K562 (cell line): ENCODE measurements at regions not wholly inside any gene's neighbourhood (a gene's known extent, or its start where the extent isn't known, plus 50 kb on each side); places are given as distances from the start of the nearest gene placed in this dataset.
"Not testable (repeated sequence)": the region's sequence is repeated elsewhere in the genome, so short reads cannot be mapped to it uniquely, and the experiment has no call there.

Experiments
- ATAC-seq: fragments of 200-7000 bp; cut with Tn5 transposase; 3 replicates; pipeline ENCODE4 v1.9.1; 2020; ENCODE audit warnings: moderate library complexity
- BruUV-seq: library from RNA; stranded (reverse); fragments of 400-500 nt; replicated peaks from 2 replicates; lab custom pipeline; 2021; lab: Mats Ljungman, UMichigan
- CTCF ChIA-PET: fragments of 300-600 bp; formaldehyde crosslinking; extraction: SDS; loops from one replicate; lab custom pipeline; 2021; ENCODE audit warnings: low intra/inter-chr PET ratio; lab: Yijun Ruan, JAX
- POLR2A ChIA-PET: fragments of 300-600, 350-650 bp; sonication (Branson Sonifier 250); formaldehyde crosslinking; extraction: SDS; loops from one replicate; lab custom pipeline; 2021; ENCODE audit warnings: antibody characterized with exemption, inconsistent platforms; lab: Yijun Ruan, JAX
- DNase-seq, 4 experiments: peaks; one replicate each; pipeline versions ENCODE4 v3.0.0 to v3.0.0-alpha.2; 2011 to 2018; ENCODE audit warnings: low spot score in 3 of 4, mixed read lengths in 3 of 4; ENCODE audit errors: extremely low read depth in 1 of 4
- FAIRE-seq: peaks from 2 replicates; lab custom pipeline; 2011; peaks lifted over from hg19 to GRCh38; lab: Jason Lieb, UNC
- H2AFZ ChIP-seq: 2 replicates; pipeline ENCODE4 v1.6.0; 2011; ENCODE audit warnings: low read depth, low read length, control low read depth, inconsistent platforms
- H3K27ac ChIP-seq: fragments of 200-600 bp; 3 replicates; pipeline ENCODE4 v1.8.0; 2011; ENCODE audit warnings: low read depth, mild to moderate bottlenecking, control low read depth, inconsistent platforms, low read length, moderate library complexity, mixed read lengths; ENCODE audit errors: extremely low read depth
- H3K27me3 ChIP-seq, 2 experiments: fragments of 300-600 bp in 1 of 2; 2 replicates in 1 of 2; 3 replicates in 1 of 2; pipeline versions ENCODE4 v1.6.0 to v1.8.0; 2011; ENCODE audit warnings: inconsistent platforms in 2 of 2, low read length in 2 of 2, mild to moderate bottlenecking in 1 of 2, mixed read lengths in 1 of 2, moderate library complexity in 1 of 2; ENCODE audit not compliant: control insufficient read depth in 2 of 2, insufficient read depth in 2 of 2
- H3K36me3 ChIP-seq: fragments of 300-600 bp; 3 replicates; pipeline ENCODE4 v1.8.0; 2011; ENCODE audit warnings: mild to moderate bottlenecking, low read length, inconsistent platforms; ENCODE audit not compliant: control insufficient read depth, insufficient read depth
- H3K4me1 ChIP-seq, 2 experiments: fragments of 200-600 bp in 1 of 2; replicated peaks in 1 of 2; 2 replicates in 1 of 2; 3 replicates in 1 of 2; pipeline versions ENCODE4 v1.5.1 to v1.8.0; 2011; ENCODE audit warnings: inconsistent platforms in 2 of 2, low read length in 2 of 2, mild to moderate bottlenecking in 1 of 2, mixed read lengths in 1 of 2, moderate library complexity in 1 of 2; ENCODE audit not compliant: control insufficient read depth in 2 of 2, insufficient read depth in 2 of 2
- H3K4me2 ChIP-seq: 2 replicates; pipeline ENCODE4 v1.6.1; 2011; ENCODE audit warnings: low read length, control low read depth, inconsistent platforms, mixed read lengths; ENCODE audit not compliant: insufficient read depth
- H3K4me3 ChIP-seq: fragments of 200-600 bp; sonication (generic), shearing (Covaris generic); 2 replicates; pipeline ENCODE4 v1.5.1; 2016; ENCODE audit warnings: control low read depth, inconsistent platforms
- H3K79me2 ChIP-seq: fragments of 200-600 bp; 3 replicates; pipeline ENCODE4 v1.8.0; 2011; ENCODE audit warnings: low read length, inconsistent platforms; ENCODE audit not compliant: control insufficient read depth, insufficient read depth
- H3K9ac ChIP-seq, 2 experiments: 2 replicates each; pipeline versions ENCODE4 v1.6.0 to v1.6.1; 2011; ENCODE audit warnings: low read depth in 2 of 2, low read length in 2 of 2, control low read depth in 1 of 2, inconsistent platforms in 1 of 2, mild to moderate bottlenecking in 1 of 2, mixed read lengths in 1 of 2; ENCODE audit not compliant: insufficient read depth in 1 of 2
- H3K9me1 ChIP-seq: one replicate; pipeline ENCODE4 v1.6.0; 2011; ENCODE audit warnings: inconsistent platforms, mild to moderate bottlenecking, low read length, moderate library complexity; ENCODE audit not compliant: control insufficient read depth, insufficient read depth
- H3K9me3 ChIP-seq: replicated peaks from 2 replicates; pipeline ENCODE4 v1.5.1; 2011; ENCODE audit warnings: low read depth, low read length, inconsistent platforms; ENCODE audit not compliant: control insufficient read depth, insufficient read depth
- H4K20me1 ChIP-seq: replicated peaks from 2 replicates; pipeline ENCODE4 v1.6.1; 2011; ENCODE audit warnings: low read length, inconsistent platforms, mixed read lengths; ENCODE audit not compliant: control insufficient read depth, insufficient read depth
- POLR2A ChIP-seq: fragments of 450-650 bp; conservative IDR thresholded peaks from 2 replicates; pipeline ENCODE4 v1.6.1; 2016
- POLR2AphosphoS2 ChIP-seq: IDR thresholded peaks from 2 replicates; pipeline ENCODE4 v1.6.1; 2012; ENCODE audit warnings: low read length, improper control_type of control experiment
- POLR2B ChIP-seq: fragments of 450-650 bp; IDR thresholded peaks from 2 replicates; pipeline ENCODE4 v1.6.1; 2018; ENCODE audit warnings: low read depth; ENCODE audit not compliant: partially characterized antibody
- RBFOX2 ChIP-seq: fragments of 200-400 bp; formaldehyde crosslinking; IDR thresholded peaks from 2 replicates; pipeline ENCODE4 v1.6.1; 2017; ENCODE audit warnings: low read depth, mild to moderate bottlenecking, low read length, moderate library complexity
- SUPT5H ChIP-seq: fragments of 450-650 bp; IDR thresholded peaks from 2 replicates; pipeline ENCODE4 v1.6.1; 2016
- WGBS: fragments of 100-300 bp; shearing (Covaris generic); methylation state at CpG from one replicate; pipeline ENCODE4 v1.1.6; 2016; ENCODE audit warnings: low coverage, mixed read lengths; ENCODE audit not compliant: insufficient coverage; ENCODE audit errors: missing lambda C conversion rate; 5-methylcytosine and 5-hydroxymethylcytosine counted together
- in situ Hi-C: fragments of 300-500 bp; cut with MboI; formaldehyde crosslinking; loops from 4 replicates; pipeline ENCODE4 v1.15.0; 2018; ENCODE audit warnings: inconsistent platforms, mixed read lengths
- intact Hi-C: fragments of 100-400 bp; cut with micrococcal nuclease; formaldehyde crosslinking; loops from 2 replicates; pipeline ENCODE4 v1.14.2; 2022
- TF ChIP-seq, protein P1 (sequence below): fragments of 450-650 bp; formaldehyde crosslinking; IDR thresholded peaks from 2 replicates; pipeline ENCODE4 v1.4.0; 2022; ENCODE audit warnings: missing genetic modification characterization

DNA sequence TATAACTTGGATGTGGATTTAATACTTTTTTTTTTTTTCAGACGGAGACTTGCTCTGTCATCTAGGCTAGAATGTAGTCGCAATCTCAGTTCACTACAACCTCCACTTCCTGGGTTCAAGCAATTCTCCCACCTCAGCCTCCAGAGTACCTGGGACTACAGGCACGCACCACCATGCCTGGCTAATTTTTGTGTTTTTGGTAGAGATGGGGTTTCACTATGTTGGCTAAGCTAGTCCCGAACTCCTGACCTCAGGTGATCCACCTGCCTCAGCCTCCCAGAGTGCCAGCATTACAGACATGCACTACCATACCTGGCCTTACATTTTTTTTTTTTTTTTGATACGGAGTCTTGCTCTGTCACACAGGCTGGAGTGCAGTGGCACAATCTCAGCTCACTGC is 85.6 kb upstream of the BTN3A2 start:
- ATAC-seq, in situ Hi-C loops, H3K27me3 ChIP-seq, H3K27ac ChIP-seq, DNase-seq, H3K4me2 ChIP-seq, H3K4me3 ChIP-seq, BruUV-seq, CTCF ChIA-PET, H2AFZ ChIP-seq, FAIRE-seq, H4K20me1 ChIP-seq, intact Hi-C loops, H3K9me3 ChIP-seq, H3K9me1 ChIP-seq, H3K9ac ChIP-seq: not testable (repeated sequence)
- Histone ChIP-seq H3K36me3 (peaks cover 36% of the 10 kb centered on the region), H3K79me2 (peaks cover 30% of the 10 kb centered on the region), H3K4me1 (peaks cover 11 to 13% of the 10 kb centered on the region in 2 experiments; a peak in 4 of 5 replicates)
- POLR2A ChIA-PET, result interaction anchor here (1.0 kb wide), 1 partner anchor 63 kb away, joined by 4 read pairs; a partner anchor contains a TSS
- WGBS, result 87% methylated on average over 4 of the region's 5 CpGs
- TF ChIP-seq POLR2A, result peak; percentile 63; the same call in 1 of the 2 replicates
- peak; percentile 66; the same call in 1 of the 2 replicates for TF ChIP-seq SUPT5H
- TF ChIP-seq, protein P1, sequence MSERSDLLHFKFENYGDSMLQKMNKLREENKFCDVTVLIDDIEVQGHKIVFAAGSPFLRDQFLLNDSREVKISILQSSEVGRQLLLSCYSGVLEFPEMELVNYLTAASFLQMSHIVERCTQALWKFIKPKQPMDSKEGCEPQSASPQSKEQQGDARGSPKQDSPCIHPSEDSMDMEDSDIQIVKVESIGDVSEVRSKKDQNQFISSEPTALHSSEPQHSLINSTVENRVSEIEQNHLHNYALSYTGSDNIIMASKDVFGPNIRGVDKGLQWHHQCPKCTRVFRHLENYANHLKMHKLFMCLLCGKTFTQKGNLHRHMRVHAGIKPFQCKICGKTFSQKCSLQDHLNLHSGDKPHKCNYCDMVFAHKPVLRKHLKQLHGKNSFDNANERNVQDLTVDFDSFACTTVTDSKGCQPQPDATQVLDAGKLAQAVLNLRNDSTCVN (CRISPR knock-in tag), result 0 out of 2 replicates have a peak, but pooled peaks have one; percentile 6
- TF ChIP-seq POLR2B, result peak; percentile 62
- peak; percentile 41 for TF ChIP-seq RBFOX2
- TF ChIP-seq POLR2AphosphoS2, result 0 out of 2 replicates have a peak, but pooled peaks have one; percentile 20
